Trophoblast cell (in vitro differentiated cells and primary cell): ENCODE measurements at regions not wholly inside any gene's neighbourhood (a gene's known extent, or its start where the extent isn't known, plus 50 kb on each side); places are given as distances from the start of the nearest gene placed in this dataset.

Experiments used
- DNase-seq, 2 donors: peaks; one replicate each; pipeline ENCODE4 v3.0.0-alpha.2; 2016
- H2AFZ ChIP-seq: 2 replicates; pipeline ENCODE4 v1.6.1; 2013; ENCODE audit warnings: low read length, moderate library complexity, mild to moderate bottlenecking; ENCODE audit not compliant: insufficient read depth, poor library complexity
- H2AK5ac ChIP-seq: 2 replicates; pipeline ENCODE4 v1.6.1; 2013; ENCODE audit warnings: mild to moderate bottlenecking, low read length
- H2BK120ac ChIP-seq: 2 replicates; pipeline ENCODE4 v1.6.1; 2013; ENCODE audit warnings: low read length, mild to moderate bottlenecking, moderate library complexity; ENCODE audit not compliant: insufficient read depth, poor library complexity
- H2BK12ac ChIP-seq: 2 replicates; pipeline ENCODE4 v1.6.1; 2013; ENCODE audit warnings: mild to moderate bottlenecking, low read length, moderate library complexity
- H2BK5ac ChIP-seq: 2 replicates; pipeline ENCODE4 v1.6.1; 2013; ENCODE audit warnings: low read length, low read depth, moderate library complexity, mild to moderate bottlenecking; ENCODE audit not compliant: poor library complexity
- H3K14ac ChIP-seq: 2 replicates; pipeline ENCODE4 v1.6.1; 2013; ENCODE audit warnings: mild to moderate bottlenecking, low read length
- H3K18ac ChIP-seq: 2 replicates; pipeline ENCODE4 v1.6.1; 2013; ENCODE audit warnings: mild to moderate bottlenecking, low read length
- H3K23ac ChIP-seq: 2 replicates; pipeline ENCODE4 v1.6.1; 2013; ENCODE audit warnings: low read length
- H3K27ac ChIP-seq: 2 replicates; pipeline ENCODE4 v1.5.1; 2013; ENCODE audit warnings: low read depth, mild to moderate bottlenecking, inconsistent platforms, low read length, moderate library complexity
- H3K27me3 ChIP-seq: 2 replicates; pipeline ENCODE4 v1.6.1; 2013; ENCODE audit warnings: inconsistent platforms, mild to moderate bottlenecking, low read length, moderate library complexity; ENCODE audit not compliant: insufficient read depth
- H3K36me3 ChIP-seq, 2 experiments: 1 replicate in 1 of 2; 2 replicates in 1 of 2; pipeline ENCODE4 v1.6.1; 2013; ENCODE audit warnings: low read length in 2 of 2, mild to moderate bottlenecking in 2 of 2, moderate library complexity in 1 of 2; ENCODE audit not compliant: insufficient read depth in 2 of 2, control insufficient read depth in 1 of 2
- H3K4ac ChIP-seq: 2 replicates; pipeline ENCODE4 v1.6.1; 2013; ENCODE audit warnings: low read depth, mild to moderate bottlenecking, low read length, moderate library complexity
- H3K4me1 ChIP-seq, 2 experiments: 1 replicate in 1 of 2; 2 replicates in 1 of 2; pipeline ENCODE4 v1.6.1; 2013; ENCODE audit warnings: low read length in 2 of 2, mild to moderate bottlenecking in 2 of 2, moderate library complexity in 1 of 2; ENCODE audit not compliant: insufficient read depth in 2 of 2, control insufficient read depth in 1 of 2
- H3K4me2 ChIP-seq: 2 replicates; pipeline ENCODE4 v1.6.1; 2013; ENCODE audit warnings: inconsistent platforms, mild to moderate bottlenecking, low read length, moderate library complexity
- H3K4me3 ChIP-seq: 2 replicates; pipeline ENCODE4 v1.5.1; 2013; ENCODE audit warnings: mild to moderate bottlenecking, low read depth, low read length, inconsistent platforms
- H3K79me1 ChIP-seq: one replicate; pipeline ENCODE4 v1.6.1; 2013; ENCODE audit warnings: low read length
- H3K79me2 ChIP-seq: 2 replicates; pipeline ENCODE4 v1.6.1; 2013; ENCODE audit warnings: low read length, mild to moderate bottlenecking; ENCODE audit not compliant: control insufficient read depth, insufficient read depth, poor library complexity
- H3K9ac ChIP-seq: 2 replicates; pipeline ENCODE4 v1.6.1; 2013; ENCODE audit warnings: mild to moderate bottlenecking, low read length
- H3K9me3 ChIP-seq: 2 replicates; pipeline ENCODE4 v1.6.1; 2013; ENCODE audit warnings: low read depth, mild to moderate bottlenecking, control low read depth, inconsistent platforms, low read length; ENCODE audit not compliant: insufficient read depth
- H4K12ac ChIP-seq: 2 replicates; pipeline ENCODE4 v1.6.1; 2013; ENCODE audit warnings: low read depth, mild to moderate bottlenecking, low read length, moderate library complexity
- H4K8ac ChIP-seq: 2 replicates; pipeline ENCODE4 v1.6.1; 2013; ENCODE audit warnings: low read depth, mild to moderate bottlenecking, low read length, moderate library complexity
- H4K91ac ChIP-seq: one replicate; pipeline ENCODE4 v1.6.1; 2013; ENCODE audit warnings: low read depth, mild to moderate bottlenecking, low read length, moderate library complexity
- WGBS: extraction: QIAGEN DNeasy Blood & Tissue Kit; methylation state at CpG from one replicate; pipeline ENCODE4 v1.1.7; 2013; ENCODE audit warnings: missing lambda C conversion rate; ENCODE audit not compliant: insufficient read length, insufficient coverage; ENCODE audit errors: extremely low coverage; 5-methylcytosine and 5-hydroxymethylcytosine counted together

DNA sequence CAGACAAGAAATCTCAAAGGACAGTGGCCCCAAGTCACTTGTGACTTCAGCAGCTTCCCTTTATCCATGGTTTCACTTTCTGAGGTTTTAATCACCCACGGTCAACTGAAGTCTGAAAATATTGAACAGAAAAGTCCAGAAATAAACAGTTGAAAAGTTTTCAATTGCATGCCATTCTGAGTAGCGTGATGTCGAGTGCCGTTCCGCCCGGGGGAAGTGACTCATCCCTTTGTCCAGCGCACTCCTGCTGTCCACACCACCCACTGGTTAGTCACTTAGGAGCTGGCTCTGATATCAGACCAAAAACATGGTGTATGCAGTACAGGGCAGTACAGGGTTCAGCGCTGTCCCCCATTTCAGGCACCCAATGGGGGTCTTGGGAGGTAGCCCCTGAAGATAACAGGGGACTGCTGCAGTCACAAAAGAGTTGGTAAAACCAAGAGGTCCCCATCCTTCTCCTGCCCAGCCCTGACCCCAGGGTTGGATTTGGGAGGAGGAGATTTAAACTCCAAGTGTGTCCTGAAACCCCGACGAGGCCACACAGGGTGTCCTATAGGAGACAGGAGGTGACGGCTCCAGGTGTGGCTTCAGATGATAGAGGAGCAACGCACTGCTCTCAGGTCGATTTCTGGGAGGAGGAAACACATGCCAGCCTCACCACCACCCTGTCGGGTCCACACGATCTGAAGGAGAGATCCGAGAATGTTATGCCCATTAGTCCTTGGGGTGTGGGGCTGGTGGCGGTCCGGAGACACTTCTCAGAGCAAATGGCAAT, 390.1 kb downstream of the CTTN start:
- Histone ChIP-seq H3K18ac (no peak overlapping the region), H3K4ac (no peak overlapping the region), H4K91ac (peak overlapping the region; percentile 19), H2BK120ac (no peak overlapping the region), H2BK12ac (no peak overlapping the region), H2AFZ (no peak overlapping the region), H2BK5ac (no peak overlapping the region), H3K9ac (no peak overlapping the region), H3K4me1 (peaks cover 4 to 5% of the 10 kb centered on the region in 2 experiments), H3K9me3 (peaks cover 15% of the 10 kb centered on the region), H2AK5ac (no peak overlapping the region), H3K79me1 (no peaks in the 10 kb centered on the region), H3K4me2 (no peak overlapping the region), H3K23ac (no peak overlapping the region), H3K4me3 (peak overlapping the region; percentile 44), H3K27me3 (no peaks in the 10 kb centered on the region), H3K14ac (no peak overlapping the region), H4K8ac (no peak overlapping the region), H3K79me2 (no peaks in the 10 kb centered on the region), H3K36me3 (peaks cover 2% of the 10 kb centered on the region in 2 experiments), H4K12ac (no peak overlapping the region), H3K27ac (no peak overlapping the region)
- no CpG with 5 or more reads among the region's 18 CpGs for WGBS
- peak; percentile 77 to 85 for DNase-seq

DNA sequence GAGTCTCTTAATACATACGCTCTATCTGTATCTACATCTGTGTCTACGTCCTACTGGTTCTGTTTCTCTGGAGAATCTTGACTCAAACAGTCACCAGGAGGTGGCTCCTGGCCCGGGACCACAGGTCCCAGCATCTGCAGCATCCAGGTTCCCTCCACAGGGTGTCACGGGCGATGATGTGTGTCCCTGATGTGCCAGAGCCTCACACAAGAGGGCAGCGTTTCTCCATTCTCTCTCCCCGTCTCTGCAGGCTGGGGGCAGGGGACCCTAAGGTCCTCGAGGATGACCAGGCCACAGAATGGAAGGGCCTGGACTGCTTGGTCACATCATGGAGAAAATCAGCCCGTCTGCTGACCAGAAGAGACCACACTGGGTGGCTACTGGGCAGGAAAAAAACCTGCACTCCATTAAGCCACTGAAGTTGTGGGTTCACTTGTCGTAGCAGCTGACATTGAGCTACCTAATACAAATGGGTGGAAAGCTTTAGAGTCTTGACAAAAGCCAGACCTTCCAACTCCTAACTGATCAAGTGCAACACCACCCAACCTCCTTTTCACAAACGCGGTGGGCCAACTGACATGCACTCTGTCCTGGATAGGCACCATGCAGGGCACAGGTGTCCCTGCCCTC, 392.5 kb downstream of the CTTN start:
- H2AFZ ChIP-seq = no peak overlapping the region
- peaks cover 4 to 5% of the 10 kb centered on the region in 2 experiments for H3K4me1 ChIP-seq
- no peak overlapping the region for H3K18ac ChIP-seq
- H4K8ac ChIP-seq = no peak overlapping the region
- no peak overlapping the region for H3K9ac ChIP-seq
- peaks cover 16% of the 10 kb centered on the region for H3K9me3 ChIP-seq
- no peak overlapping the region for H3K27ac ChIP-seq
- no CpG with 5 or more reads among the region's 12 CpGs for WGBS
- no peak overlapping the region for H4K91ac ChIP-seq
- H4K12ac ChIP-seq = no peak overlapping the region
- DNase-seq = no peak
- H3K4me2 ChIP-seq = no peak overlapping the region
- H2BK5ac ChIP-seq = no peak overlapping the region
- H3K79me2 ChIP-seq = no peaks in the 10 kb centered on the region
- H3K79me1 ChIP-seq = no peaks in the 10 kb centered on the region
- H3K27me3 ChIP-seq = no peaks in the 10 kb centered on the region
- no peak overlapping the region for H2BK120ac ChIP-seq
- no peak overlapping the region for H3K4me3 ChIP-seq
- H3K4ac ChIP-seq = no peak overlapping the region
- H2AK5ac ChIP-seq = no peak overlapping the region
- H3K23ac ChIP-seq = no peak overlapping the region
- no peak overlapping the region for H3K14ac ChIP-seq
- H3K36me3 ChIP-seq = peaks cover 2% of the 10 kb centered on the region in 2 experiments
- no peak overlapping the region for H2BK12ac ChIP-seq

DNA sequence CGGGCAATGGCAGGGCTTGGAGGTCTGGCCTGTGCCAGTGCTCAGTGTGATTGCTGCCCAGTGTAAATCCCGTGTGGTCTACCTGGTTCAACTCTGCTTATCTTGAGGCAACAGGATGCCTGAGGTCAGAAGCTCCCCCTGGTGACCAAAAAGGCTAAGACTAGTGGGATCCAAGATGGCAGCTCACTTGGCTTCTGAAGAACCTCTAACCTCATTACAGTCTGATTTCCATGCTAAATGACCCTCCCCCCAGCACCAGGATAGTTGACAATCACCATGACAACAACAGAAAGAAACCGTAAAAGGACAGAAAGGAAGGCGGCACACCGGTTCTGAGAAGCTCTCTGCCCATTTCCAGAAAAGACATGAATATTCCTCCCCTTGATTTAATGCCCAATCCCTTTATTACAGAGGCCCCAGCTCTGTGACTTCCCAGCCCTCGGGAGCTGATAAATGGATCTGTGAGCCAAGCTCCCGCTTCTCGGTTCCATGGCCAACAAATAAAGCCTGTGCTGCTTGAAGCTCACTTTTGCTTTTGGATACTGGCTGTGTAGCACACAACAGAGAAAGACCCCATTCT, 398.4 kb downstream of the CTTN start:
- Histone ChIP-seq H3K79me1 (no peaks in the 10 kb centered on the region), H3K14ac (no peak overlapping the region), H3K4me3 (no peak overlapping the region), H3K27ac (no peak overlapping the region), H3K79me2 (no peaks in the 10 kb centered on the region), H2AFZ (no peak overlapping the region), H3K4me2 (no peak overlapping the region), H3K36me3 (peaks cover 9 to 11% of the 10 kb centered on the region in 2 experiments), H4K91ac (no peak overlapping the region), H2BK120ac (no peak overlapping the region), H3K27me3 (no peaks in the 10 kb centered on the region), H4K8ac (no peak overlapping the region), H2AK5ac (no peak overlapping the region), H2BK5ac (no peak overlapping the region), H3K4me1 (no peaks in the 10 kb centered on the region), H4K12ac (no peak overlapping the region), H2BK12ac (no peak overlapping the region), H3K9ac (no peak overlapping the region), H3K9me3 (peaks cover 4% of the 10 kb centered on the region), H3K18ac (no peak overlapping the region), H3K4ac (no peak overlapping the region), H3K23ac (no peak overlapping the region)
- no CpG with 5 or more reads among the region's 8 CpGs for WGBS
- peak in 1 of 2 donors; percentile 30 for DNase-seq

DNA sequence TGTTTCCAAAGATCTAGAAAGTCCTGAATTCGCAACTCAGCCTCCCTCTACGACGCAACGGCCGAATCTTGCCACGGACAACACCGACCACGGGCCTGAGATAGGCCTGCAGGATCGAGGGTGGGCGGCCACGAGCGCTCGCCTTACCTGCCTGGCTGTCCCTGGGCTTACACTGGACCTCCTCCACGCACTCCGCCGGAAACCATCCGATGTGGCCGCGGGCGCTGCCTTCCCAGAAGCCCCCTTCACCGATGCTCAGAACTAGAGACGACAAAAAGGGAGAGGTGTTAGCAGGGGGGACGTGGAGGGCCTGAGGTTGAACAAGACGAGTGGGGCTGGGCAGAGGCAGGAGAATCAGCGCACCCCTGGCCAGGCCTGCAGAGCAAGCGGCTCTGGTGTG, 400.0 kb downstream of the CTTN start:
- H3K18ac ChIP-seq = no peak overlapping the region
- H3K79me1 ChIP-seq = no peaks in the 10 kb centered on the region
- H3K4me2 ChIP-seq = no peak overlapping the region
- no peak overlapping the region for H2BK12ac ChIP-seq
- no peaks in the 10 kb centered on the region for H3K79me2 ChIP-seq
- no peak overlapping the region for H4K8ac ChIP-seq
- DNase-seq = no peak
- no peak overlapping the region for H3K23ac ChIP-seq
- WGBS = no CpG with 5 or more reads among the region's 26 CpGs
- no peak overlapping the region for H2AK5ac ChIP-seq
- no peak overlapping the region for H4K12ac ChIP-seq
- H2BK5ac ChIP-seq = no peak overlapping the region
- no peaks in the 10 kb centered on the region for H3K27me3 ChIP-seq
- H2AFZ ChIP-seq = no peak overlapping the region
- no peak overlapping the region for H3K9ac ChIP-seq
- no peak overlapping the region for H2BK120ac ChIP-seq
- H3K4ac ChIP-seq = no peak overlapping the region
- H3K4me3 ChIP-seq = no peak overlapping the region
- H4K91ac ChIP-seq = no peak overlapping the region
- peaks cover 11 to 15% of the 10 kb centered on the region in 2 experiments for H3K36me3 ChIP-seq
- H3K14ac ChIP-seq = no peak overlapping the region
- H3K4me1 ChIP-seq = no peaks in the 10 kb centered on the region
- H3K27ac ChIP-seq = no peak overlapping the region
- H3K9me3 ChIP-seq = peaks cover 2% of the 10 kb centered on the region
